NCI-H1930 (cell line): ENCODE measurements at regions not wholly inside any gene's neighbourhood (a gene's known extent, or its start where the extent isn't known, plus 50 kb on each side); places are given as distances from the start of the nearest gene placed in this dataset.
"Not testable (repeated sequence)": the region's sequence is repeated elsewhere in the genome, so short reads cannot be mapped to it uniquely, and the experiment has no call there.

Experiments
- DNase-seq, 2 experiments: peaks; one replicate each; lab custom pipeline; 2025; lab: John Stamatoyannopoulos, UW

DNA sequence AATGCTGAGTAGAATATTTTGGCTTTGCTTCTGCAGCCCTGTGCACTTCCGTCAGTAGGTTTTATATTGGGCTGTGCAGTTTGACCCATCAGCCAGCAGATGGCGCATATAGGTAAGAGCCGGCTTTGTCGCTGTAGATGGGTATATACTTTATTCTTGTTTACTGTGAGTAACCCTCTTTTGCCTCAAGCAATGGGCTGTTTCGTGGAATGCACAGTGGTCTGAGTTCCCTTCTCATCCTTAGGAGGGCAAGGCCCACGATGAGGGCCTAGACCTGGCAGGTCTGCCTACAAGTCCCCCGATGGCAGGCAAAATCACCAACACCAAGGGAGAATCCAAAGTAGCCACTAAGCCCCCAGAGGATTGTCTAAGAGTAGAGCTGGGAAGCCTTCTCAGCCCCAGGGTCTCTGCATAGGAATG lies 1002.9 kb upstream of the KCND2 start:
- peak; percentile 63 to 68 for DNase-seq

DNA sequence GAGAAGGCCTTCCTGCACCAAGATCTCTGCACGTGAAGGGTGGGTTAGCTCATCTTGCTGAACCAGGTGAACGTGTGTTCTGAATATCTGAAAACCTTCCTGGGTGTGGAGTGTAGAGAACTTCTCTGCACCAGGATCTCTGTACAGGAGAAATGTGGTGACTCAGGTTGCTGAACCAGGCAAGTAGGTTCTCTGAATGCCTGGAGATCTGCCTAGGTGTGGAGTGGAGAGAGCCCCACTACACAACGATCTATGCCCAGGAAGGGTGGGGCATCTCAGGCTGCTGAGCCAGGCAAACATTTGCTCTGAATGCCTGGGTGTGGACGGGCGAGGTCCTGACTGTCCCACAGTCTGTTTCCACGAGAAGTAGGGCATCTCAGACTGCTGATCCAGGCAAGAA lies 1002.3 kb upstream of the KCND2 start:
- no peak for DNase-seq

DNA sequence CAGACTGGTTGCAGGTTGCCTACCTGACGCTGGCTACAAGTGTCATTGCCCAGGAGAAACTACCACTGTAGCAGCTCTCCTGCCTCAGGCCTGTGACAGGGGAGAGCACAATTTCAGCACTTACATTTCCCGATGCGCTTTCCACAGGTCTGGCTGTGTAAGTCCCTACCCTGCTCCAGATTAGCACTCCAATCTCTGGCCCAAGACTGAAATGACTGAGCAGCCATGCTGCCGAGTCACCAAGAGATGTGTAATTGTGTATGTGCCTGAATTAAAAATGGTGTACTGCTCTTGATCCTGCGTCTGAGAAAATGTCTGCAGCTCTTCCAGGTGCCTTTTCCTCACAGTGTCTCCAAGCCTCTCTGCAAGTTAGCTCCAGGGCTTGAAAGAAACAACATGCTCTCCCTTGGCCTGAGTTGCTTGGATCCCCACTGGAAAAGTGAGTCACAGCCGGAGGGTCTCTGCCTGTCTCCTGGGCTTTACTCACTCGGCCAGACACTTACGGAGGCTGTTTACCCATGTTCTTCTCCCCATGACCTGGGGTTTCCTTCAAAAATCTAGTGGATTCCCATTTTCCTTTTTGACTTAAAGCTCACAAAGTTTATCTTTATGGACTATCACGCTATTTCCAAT lies 1001.7 kb upstream of the KCND2 start:
- no peak for DNase-seq

DNA sequence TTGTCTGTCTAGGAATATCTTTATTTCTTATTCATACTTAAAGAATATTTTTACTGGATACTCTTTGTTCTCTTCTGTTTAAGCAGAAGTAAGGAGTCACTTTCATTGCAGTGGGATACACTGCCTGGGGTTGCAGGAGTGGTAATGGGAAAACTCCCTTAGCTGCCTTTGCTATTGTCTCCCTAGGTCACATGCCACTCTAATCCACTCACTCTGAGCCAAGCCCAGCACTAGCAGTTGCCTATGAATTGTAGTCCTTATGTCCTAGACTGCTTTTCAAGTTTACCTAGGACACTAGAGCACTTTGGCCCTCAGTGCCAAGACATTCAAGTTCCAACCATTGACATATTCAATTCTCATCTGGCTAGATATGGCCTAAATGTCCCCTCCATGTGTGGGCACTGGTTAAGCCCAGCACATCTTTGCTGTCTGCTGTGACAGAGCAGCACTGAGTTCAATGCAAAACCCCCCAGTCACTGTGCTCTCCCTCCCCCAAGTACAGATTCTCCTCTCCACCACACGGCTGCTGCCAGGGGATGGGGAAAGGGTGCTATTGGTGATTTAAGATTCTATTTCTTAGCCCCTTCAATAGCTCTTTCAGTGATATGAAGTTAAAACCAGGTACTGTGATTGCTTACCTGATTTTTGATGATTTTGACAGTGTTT lies 991.7 kb upstream of the KCND2 start:
- DNase-seq: no peak

DNA sequence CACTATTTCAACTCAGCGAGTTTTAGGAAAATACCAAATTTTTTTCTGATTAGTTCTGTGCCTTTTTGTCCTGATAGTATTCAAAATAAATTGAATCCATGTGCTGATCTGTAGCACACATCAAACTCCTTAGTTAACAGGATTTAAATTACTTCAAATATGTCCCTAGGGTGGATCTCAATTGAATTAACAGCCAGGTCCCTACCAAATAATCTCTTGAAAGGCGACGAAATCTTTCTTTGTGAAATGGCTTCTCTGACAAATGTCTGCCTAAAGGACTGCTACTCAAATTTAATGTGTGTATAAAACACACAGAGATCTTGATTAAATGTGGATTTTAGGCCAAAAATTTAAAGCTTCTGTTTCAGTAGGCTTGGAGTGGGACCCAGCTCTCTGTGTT lies 989.6 kb upstream of the KCND2 start:
- DNase-seq: no peak

DNA sequence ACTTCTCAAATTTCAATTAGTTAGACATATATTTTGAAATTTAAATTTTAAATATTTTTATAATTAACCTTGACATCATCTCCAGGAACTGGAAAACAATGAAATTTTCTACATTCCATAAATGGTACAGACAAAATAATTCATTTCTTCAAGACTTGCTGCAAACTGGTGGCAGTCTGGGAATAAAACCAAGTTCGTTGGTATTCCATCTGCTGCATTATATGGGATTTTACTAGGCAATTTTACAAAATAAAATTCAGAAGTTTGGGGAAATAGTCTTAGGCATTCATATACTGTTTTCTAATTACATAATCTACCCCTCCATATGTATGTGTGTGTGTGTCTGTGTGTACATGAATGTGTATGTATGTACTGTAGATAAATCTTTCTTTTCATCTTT lies 984.6 kb upstream of the KCND2 start:
- no peak for DNase-seq

DNA sequence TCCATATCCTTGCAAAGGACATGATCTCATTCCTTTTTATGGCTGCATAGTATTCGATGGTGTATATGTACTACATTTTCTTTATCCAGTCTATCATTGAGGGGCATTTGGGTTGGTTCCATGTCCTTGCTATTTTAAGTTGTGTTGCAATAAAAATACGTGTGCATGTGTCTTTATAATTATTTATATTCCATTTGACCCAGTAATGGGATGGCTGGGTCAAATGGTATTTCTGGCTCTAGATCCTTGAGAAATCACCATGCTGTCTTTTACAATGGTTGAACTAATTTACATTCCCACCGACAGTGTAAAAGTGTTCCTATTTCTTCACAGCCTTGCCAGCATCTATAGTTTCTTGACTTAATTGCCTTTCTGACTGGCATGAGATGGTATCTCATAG lies 972.6 kb upstream of the KCND2 start:
- DNase-seq: not testable (repeated sequence)

DNA sequence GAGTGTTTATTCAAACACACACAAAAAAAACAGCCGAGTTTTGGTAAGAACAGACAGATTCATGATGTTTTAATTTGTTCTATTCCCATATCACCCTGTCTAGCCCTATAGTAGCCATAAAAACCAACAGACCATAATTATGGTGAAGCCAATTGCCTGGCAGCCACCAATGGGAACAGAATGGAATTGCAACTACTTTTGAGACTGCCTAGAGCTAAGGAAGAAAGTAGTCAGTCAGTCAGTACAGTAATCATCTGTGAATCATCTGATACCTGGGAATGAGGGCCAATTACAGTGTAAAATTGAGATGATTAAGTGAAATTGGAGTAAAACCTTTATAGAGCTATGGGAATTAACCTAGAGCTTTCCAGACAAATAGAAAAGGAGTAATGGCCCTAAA lies 952.7 kb upstream of the KCND2 start:
- DNase-seq: peak in 1 of 2 experiments; percentile 9

DNA sequence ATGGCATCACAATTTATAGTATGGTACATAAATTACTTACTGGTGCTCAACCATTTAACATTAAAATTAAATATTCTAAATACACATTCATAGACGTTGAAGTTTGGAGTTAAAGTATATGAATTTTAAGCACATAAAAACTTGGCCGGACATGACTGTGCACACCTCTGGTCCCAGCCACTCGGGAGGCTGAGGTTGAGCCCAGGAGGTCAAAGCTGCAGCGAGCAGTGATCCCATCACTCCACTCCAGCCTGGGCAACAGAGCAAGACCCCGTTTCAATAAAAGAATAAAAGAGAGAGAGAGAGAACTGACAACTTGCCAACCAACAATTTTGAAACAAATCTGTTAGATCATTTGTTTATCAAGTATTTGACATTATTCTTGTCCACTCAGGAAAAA lies 943.3 kb upstream of the KCND2 start:
- no peak for DNase-seq

DNA sequence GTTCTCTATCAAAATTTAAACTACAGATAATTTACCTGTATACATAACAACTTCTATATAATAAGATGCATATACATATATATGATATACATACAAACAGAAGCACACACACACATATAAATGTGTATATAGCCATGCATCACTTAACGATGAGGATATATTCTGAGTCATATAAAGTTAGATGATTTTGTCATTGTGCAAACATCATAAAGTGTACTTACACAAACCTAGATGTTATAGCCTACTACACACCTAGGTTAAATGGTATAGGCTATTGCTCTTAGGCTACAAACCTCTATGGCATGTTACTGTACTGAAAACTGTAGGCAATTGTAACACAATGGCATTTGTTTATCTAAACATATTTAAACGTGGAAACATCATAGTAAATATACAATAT lies 937.6 kb upstream of the KCND2 start:
- DNase-seq: no peak

DNA sequence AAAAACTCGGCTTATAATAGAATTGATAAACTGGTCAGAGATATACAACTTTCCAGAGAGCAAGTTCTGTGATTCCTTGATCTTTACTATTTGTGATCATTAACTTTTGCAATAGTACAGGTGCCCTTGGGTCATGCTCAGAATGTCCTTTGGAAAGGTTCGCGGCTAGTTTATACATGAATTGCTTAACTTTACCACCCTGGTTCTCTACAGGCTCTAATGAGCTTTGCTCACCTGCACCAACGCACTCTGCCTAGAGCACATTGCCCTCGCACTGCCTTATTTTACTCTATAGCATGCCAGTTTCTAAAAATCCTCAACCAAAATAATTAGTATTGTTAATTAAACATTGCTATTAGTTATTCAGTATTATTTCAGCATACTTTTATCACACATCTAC lies 931.2 kb upstream of the KCND2 start:
- DNase-seq: no peak

DNA sequence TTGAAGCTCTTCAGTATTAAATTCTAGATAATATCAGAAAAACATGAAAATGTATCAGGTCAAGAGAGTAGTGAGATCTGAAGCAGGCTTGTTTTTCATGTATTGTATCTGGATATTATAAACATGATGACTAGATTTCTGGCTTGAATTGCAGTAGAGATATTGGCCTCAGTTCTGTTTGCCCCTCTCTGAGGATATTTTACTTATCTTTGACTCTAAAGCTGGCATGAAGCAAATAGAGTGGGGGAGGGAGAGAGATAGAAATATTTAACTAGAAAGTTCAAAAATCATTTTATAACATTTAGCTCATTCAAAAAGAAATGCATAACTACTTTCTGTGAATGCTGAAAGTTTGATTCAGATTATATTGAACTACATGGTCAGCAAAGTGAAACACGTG lies 929.7 kb upstream of the KCND2 start:
- DNase-seq: no peak

DNA sequence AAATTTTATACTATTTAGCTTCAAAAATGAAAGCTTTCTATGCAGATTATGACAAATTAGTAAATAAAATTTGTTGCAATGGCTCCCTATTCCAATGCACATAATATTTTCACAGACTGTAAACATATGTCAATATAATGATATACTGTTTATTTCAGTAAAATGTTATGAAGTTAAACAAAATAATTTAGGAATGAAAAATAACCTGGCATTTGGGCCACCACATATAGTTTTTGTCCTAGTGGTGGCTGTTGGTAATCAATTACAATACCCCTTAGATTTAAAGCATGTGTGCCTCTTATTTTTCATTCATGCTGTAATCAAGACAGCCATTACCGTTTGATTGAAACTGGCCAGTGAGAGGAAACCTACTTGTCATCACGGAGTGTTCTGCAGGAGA lies 928.5 kb upstream of the KCND2 start:
- DNase-seq: no peak

DNA sequence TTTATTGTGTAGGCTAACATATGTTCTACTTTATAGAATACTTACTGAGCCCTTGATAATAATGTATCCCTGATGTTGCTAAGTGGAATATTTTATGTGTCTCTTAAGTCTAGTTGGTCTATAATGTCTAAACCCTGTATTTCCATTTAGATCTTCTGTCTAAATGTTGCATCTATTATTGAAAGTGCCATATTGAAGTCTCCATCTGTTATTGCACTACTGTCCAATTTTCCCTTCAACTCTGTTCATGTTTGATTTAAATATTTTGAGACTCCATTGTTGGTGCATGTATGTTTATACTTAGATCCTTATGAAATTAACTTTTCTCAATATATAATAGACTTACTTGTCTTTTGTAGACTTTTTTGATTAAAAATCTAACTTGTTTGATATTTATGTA lies 924.5 kb upstream of the KCND2 start:
- no peak for DNase-seq

DNA sequence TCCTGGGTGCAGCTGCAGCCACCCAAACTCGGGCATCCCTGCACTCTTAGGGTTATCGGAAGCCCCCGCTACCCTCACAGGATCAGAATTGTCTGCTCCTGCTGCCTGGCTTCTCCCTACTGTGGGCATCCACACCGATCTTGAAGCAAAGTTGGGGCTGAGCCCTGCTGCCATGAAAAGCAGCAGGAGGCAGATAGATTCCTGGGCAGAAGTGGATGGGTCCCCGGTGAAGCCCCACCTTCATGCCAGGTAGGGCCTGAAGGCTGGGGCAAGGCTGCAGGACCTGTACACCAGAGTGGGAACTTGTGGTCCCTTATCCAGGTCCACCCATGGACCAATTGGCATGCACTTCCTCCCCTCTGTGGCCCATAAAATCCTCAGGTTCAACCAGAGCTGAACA lies 922.6 kb upstream of the KCND2 start:
- no peak for DNase-seq

DNA sequence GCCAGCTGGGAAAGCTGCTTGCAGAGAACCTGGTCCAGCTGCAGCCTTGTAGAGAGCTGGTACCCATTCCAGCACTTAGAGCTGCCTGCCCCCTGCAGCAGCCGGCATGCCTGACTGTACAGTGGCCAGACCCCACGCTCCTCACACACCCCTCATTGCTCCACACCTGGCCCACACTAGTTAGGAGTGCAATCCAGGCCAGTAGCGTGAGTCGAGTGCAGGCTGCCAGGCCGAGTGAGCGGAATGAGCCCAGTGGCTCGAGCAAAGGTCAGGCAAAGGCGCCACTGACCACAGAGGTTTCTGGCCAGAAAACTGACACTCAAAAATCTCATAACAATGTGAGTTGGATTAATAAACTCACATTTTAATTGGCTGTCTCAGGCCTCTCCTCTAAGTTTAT lies 921.7 kb upstream of the KCND2 start:
- DNase-seq: no peak

DNA sequence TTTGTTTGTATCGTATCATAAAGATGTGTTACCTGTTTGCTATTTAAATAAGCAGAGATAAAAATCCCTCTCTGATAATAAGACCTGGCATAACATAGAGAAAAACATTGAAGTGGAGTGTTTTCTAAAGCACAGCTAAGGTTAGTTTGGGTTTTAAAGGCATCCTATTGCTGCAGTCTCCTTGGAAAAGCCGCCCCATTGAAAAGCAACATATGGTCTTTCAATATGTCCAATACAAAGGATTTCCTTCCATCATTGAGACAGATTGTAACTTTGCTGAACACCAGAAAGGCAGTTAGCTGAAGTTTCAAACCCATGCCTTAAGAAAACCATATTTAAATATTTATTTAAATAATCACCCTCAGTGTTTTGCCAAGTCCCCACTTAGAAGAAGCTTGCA lies 898.5 kb upstream of the KCND2 start:
- DNase-seq: no peak

DNA sequence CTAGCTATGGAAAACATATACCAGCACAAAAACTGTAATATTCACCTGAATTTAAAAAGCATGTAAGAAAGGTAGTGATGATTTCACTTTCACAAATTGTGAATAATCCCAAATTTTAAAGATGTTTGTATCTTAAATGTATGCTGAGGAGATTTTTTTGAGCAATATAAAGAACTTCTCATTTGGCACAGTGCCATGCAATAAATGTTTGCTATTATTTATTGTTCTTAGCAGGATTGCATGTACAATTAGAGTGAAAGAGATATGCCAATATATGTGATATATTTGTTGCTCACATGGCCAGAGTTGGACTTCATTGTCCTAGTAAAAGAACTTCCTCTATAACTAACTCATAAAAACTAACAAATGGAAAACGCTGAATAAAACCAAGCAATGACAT lies 895.1 kb upstream of the KCND2 start:
- DNase-seq: no peak

DNA sequence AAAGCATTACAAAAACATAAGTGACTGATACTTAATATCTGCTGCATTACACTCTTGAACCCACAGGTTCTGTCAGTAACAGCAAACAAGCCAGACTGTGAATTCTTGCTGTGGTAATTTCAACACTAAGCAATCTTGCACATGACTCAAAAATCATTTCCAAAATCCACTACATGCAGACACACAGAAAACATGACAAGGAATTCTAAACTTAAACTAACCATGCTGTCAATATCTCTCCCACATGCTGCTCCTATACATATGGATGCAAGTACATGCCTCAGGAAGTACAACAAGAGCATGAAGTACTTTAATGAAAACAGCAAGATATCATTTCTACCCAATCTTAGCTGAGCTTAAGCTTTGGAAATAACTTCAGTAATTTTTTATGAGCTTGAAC lies 890.2 kb upstream of the KCND2 start:
- DNase-seq: no peak

DNA sequence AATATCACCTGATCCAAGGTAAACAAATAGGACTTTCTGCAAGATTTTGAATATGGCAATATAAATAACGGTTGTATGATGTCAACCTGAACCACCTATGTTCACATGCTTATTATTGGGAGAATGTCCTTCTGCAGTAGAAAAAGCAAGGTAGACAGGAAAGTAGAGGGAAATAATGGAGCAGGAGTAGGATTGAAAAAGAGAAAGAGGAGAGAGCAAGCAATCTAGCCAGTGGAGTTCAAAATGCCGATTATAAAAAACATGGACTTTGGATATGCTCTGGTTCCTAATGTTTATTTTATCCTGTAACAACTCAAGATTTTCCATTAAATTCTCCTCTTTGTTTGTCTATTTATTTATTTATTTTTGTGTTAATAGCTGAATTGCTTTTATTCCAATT lies 878.0 kb upstream of the KCND2 start:
- DNase-seq: no peak

DNA sequence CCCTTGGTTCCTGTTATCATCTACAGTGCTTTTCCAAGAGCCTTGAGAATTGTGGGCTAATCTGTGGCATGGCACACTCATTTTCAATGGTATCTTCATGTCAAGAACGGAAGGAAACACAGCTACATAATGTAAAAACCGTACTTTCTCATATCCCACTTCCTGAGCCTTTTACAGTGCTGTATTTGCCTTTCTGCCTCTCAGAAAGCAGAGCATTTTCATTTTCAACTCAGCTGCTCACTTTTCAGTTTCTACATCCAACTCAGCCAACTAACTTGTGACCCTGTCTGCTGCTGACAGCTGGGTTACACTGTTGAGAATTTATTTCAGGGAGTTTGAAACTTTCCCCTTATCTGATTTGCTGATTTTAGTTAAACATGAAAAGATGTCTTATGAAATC lies 875.8 kb upstream of the KCND2 start:
- no peak for DNase-seq

DNA sequence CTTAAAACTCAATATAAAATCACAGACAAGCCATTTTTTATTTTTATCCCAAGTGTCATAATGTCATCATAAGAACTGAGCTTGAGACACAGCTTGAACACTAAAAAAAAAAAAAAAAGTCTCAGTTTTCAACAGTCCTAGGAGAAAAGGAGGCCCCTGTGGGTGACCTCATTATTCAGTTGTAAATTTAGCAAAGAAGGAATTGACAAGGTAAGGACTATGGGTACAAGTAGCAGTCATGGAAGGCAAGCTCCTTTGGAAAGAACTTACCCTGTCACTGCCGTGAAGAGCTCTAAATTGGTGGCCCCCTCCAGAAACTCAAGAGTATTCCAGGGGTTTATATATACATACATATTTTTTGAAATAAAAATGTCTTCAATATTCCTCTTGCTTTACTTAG lies 864.4 kb upstream of the KCND2 start:
- DNase-seq: no peak

DNA sequence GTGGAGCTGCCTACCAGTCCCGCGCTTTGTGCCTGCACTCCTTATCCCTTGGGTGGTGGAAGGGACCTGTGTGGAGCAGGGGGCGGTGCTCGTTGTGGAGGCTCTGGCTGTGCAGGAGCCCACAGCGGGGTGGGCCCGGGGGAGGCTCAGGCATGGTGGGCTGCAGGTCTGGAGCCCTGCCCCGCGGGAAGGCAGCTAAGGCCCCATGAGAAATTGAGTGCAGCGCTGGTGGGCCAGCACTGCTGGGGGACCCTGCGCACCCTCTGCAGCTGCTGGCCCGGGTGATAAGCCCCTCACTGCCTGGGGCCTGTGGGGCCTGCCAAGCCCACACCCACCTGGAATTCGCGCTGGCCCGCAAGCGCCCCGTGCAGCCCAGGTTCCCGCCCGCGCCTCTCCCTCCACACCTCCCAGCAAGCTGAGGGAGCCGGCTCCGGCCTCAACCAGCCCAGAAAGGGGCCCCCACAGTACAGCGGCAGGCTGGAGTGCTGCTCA lies 859.6 kb upstream of the KCND2 start:
- DNase-seq: no peak

DNA sequence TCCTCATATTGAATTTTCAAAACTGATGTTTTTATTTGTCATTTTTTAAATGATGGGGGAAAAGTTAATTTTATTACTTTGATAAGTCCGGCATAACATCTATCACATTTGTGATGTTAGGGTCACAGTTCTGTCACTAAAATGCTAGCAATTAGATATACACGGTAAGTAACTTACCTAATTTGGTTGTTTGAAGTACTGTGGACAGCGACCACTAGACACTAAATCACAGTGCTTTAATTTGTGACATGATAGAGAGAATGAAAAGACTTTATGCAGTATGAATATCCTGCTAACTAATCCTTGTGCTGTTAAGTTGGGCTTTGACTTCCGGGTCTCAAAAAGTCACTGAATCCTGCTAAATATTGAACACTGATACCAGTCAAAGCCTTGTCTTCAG lies 857.3 kb upstream of the KCND2 start:
- DNase-seq: no peak
